Fibroblast of villous mesenchyme (primary cell): ENCODE measurements at regions not wholly inside any gene's neighbourhood (a gene's known extent, or its start where the extent isn't known, plus 50 kb on each side); places are given as distances from the start of the nearest gene placed in this dataset.

Source experiments
- DNase-seq: peaks from one replicate; pipeline ENCODE4 v3.0.0-alpha.2; 2010; ENCODE audit warnings: low read depth
- H3K4me3 ChIP-seq: 2 replicates; pipeline ENCODE4 v1.5.1; 2011; ENCODE audit warnings: low read depth, mild to moderate bottlenecking, low read length
- CTCF ChIP-seq: IDR thresholded peaks from 2 replicates; pipeline ENCODE4 v1.5.1; 2012; ENCODE audit warnings: low read depth, mild to moderate bottlenecking, low read length; ENCODE audit not compliant: insufficient read depth

DNA sequence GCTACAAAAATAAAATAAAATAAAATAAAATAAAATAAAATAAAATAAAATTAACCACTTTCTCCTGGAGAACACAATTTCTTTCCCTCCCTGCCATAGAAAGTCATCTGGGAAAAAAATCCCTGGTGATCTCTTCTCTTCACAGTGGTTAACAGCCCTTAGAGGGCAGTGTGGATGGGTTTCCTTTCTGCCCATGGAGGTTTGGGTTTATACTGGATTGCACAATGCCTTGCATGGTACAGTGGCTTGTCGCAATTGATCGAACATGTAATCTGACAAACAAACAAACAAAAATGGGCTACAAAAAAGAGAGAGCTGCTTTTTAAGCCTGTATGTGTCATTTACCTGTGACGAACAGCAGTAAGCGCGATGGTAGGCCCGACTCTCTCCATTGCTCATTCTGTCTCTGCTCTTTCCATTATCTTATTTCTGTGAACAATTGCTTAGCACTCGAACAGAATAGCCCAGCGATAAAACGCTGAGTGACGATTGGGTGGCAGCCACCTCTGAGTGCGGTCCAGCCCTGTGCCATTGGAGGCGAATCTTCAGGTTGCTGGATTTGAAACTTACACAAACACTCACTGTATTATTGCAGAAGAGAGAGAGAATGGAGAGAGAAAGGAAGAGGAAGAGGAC lies 166.1 kb downstream of the CD83 start:
- no peak overlapping the region for H3K4me3 ChIP-seq
- DNase-seq, result peak; percentile 3
- peak; percentile 6 for TF ChIP-seq CTCF

DNA sequence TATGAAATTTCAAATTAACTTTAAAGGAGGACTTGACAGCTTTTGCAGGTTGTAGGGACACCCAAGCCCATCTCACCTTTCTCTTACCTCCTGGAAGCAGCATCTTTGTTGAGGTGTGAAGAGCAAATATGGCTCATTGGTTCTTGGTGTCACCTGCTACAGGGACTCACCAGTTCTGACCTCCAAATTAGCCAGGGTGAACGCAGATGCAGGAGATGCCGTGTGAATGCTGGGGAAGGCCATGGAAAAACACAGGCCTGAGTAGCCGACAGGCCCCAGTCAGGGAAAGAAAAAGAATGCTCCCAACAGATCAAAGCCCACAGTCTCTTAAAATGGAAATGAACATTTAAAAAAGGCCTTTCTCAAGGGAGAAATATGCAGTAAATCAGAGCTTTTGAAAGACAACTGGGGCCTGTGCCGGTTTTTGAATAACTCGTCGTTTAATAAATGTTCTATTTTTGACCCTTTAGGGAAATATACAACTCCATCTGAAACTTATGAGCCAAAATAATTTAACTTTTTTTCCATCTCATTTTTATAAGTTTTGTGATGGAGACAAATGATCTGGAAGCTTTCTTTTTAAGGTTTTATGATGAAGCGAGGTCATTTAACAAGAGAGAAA lies 167.5 kb downstream of the CD83 start:
- DNase-seq, result no peak
- H3K4me3 ChIP-seq, result no peak overlapping the region
- TF ChIP-seq CTCF, result no peak

GRCh38 chr6:14286144-14286543 lies 168.6 kb downstream of the CD83 start:
- TF ChIP-seq CTCF, result no peak
- H3K4me3 ChIP-seq, result no peak overlapping the region
- DNase-seq, result peak; percentile 30

DNA sequence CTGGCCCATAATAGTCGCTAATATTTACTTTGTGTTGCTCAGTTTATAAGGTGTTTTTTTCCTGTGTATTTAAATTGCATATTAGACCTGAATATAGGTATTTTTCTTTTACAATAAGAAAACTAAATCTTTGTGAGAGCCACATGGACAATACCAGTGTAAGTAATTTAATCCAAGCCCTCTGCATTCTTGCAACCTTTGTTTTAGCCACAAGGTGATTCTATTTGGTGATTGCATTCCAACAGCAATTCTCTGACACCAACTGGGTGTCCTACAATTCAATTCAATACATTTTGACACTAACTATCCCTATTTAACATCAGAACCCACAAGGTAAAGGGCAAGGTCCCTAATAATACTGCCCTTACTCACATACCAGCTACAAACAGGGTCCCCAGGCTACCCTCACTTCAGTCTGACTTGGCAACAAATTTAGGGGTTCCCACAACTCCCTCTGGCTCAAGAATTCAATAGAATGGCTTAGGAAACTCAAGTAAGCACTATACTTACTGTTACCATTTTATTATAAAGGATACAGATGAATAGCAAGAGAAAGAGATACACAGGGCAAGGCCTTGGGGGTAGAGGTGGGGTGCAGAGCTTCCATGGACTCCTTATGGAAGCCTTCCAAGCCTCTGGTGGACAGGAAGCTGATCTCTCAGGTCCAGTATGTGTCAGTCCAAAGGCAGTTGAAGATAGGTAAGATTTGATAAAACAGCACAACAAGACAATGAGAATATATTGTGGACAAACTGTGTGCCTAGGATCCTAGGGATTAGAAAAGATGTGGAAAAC lies 169.3 kb downstream of the CD83 start:
- no peak for TF ChIP-seq CTCF
- H3K4me3 ChIP-seq, result no peak overlapping the region
- no peak for DNase-seq

- TF ChIP-seq CTCF, result no peak
- H3K4me3 ChIP-seq, result no peak overlapping the region
- no peak for DNase-seq
Measured at GRCh38 chr6:14287707-14288106, 170.1 kb downstream of the CD83 start.

GRCh38 chr6:14288910-14289309 lies 171.3 kb downstream of the CD83 start:
- no peak for TF ChIP-seq CTCF
- DNase-seq, result no peak
- H3K4me3 ChIP-seq, result no peak overlapping the region
